GM18873 (cell line): ENCODE measurements at regions not wholly inside any gene's neighbourhood (a gene's known extent, or its start where the extent isn't known, plus 50 kb on each side); places are given as distances from the start of the nearest gene placed in this dataset.
"Not testable (repeated sequence)": the region's sequence is repeated elsewhere in the genome, so short reads cannot be mapped to it uniquely, and the experiment has no call there.

Experiments used
- ATAC-seq: cut with Tn5 transposase; IDR thresholded peaks from one replicate; pipeline ENCODE4 v1.9.1; 2021; ENCODE audit warnings: mild to moderate bottlenecking, moderate library complexity, moderate number of reproducible peaks; ENCODE audit not compliant: unreplicated experiment, low FRiP score

DNA sequence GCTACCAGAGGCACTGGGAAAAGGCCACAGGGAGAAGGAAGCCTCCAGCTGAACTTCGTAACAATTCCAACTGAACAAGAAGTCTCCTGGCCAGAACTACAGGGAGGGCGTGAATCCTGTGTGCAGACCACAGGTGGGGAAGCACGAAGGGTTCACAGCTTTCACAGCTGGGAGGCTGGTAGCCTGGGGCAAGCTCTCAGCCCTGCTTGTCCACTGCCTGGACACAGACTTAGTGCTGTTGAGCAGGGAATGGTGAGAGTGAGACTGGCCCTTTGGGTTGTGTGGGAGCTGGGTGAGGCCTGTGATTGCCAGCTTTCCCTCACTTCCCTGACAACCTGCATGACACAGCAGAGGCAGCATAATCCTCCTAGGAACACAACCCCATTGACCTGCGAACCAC, 52.1 kb upstream of the TMEM45B start:
- ATAC-seq = not testable (repeated sequence)

DNA sequence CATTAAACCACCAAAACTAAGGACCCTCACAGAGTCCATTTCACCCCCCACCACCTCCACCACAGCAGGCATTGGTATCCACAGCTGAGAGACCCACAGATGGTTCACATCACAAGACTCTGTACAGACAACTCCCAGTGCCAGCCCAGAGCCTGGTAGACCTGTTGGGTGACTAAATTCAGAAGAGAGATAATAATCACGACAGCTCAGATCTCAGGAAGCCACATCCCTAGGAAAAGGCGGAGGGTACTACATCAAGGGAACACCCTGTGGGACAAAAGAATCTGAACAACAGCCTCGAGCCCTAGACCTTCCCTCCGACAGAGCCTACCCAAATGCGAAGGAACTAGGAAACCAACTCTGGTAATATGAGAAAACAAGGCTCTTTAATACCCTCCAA, 51.4 kb upstream of the TMEM45B start:
- not testable (repeated sequence) for ATAC-seq
